SW480 (cell line): ENCODE measurements at regions not wholly inside any gene's neighbourhood (a gene's known extent, or its start where the extent isn't known, plus 50 kb on each side); places are given as distances from the start of the nearest gene placed in this dataset.
"Not testable (repeated sequence)": the region's sequence is repeated elsewhere in the genome, so short reads cannot be mapped to it uniquely, and the experiment has no call there.

ENCODE experiments used
- DNase-seq: peaks from one replicate; pipeline ENCODE4 v3.0.0-alpha.2; 2016; ENCODE audit warnings: low spot score

GRCh38 chr7:49481075-49481474 lies 292.4 kb upstream of the VWC2 start:
- no peak for DNase-seq

- DNase-seq = no peak
These were observed 290.3 kb upstream of the VWC2 start for GRCh38 chr7:49483142-49483541.

GRCh38 chr7:49486974-49487829 lies 286.2 kb upstream of the VWC2 start:
- no peak for DNase-seq

- no peak for DNase-seq
These were observed 285.7 kb upstream of the VWC2 start for GRCh38 chr7:49487830-49488140.

- no peak for DNase-seq
These were observed 284.9 kb upstream of the VWC2 start for GRCh38 chr7:49488573-49488972.

GRCh38 chr7:49497471-49497870 lies 276.0 kb upstream of the VWC2 start:
- no peak for DNase-seq

- peak; percentile 14 for DNase-seq
These were observed 272.7 kb upstream of the VWC2 start for GRCh38 chr7:49500741-49501140.

GRCh38 chr7:49507206-49507605 lies 266.2 kb upstream of the VWC2 start:
- DNase-seq = not testable (repeated sequence)

- no peak for DNase-seq
These were observed 259.5 kb upstream of the VWC2 start for GRCh38 chr7:49513911-49514310.

- no peak for DNase-seq
These were observed 252.5 kb upstream of the VWC2 start for GRCh38 chr7:49520951-49521350.

- DNase-seq = no peak
These were observed 251.3 kb upstream of the VWC2 start for GRCh38 chr7:49522111-49522510.

GRCh38 chr7:49523870-49524269 lies 249.6 kb upstream of the VWC2 start:
- DNase-seq = no peak

GRCh38 chr7:49527182-49527581 lies 246.3 kb upstream of the VWC2 start:
- no peak for DNase-seq

GRCh38 chr7:49530481-49530880 lies 243.0 kb upstream of the VWC2 start:
- no peak for DNase-seq

GRCh38 chr7:49563693-49564378 lies 209.6 kb upstream of the VWC2 start:
- DNase-seq = no peak

- DNase-seq = no peak
These were observed 209.1 kb upstream of the VWC2 start for GRCh38 chr7:49564379-49564714.

- no peak for DNase-seq
These were observed 195.9 kb upstream of the VWC2 start for GRCh38 chr7:49577576-49577975.

- no peak for DNase-seq
These were observed 194.0 kb upstream of the VWC2 start for GRCh38 chr7:49579408-49579807.

GRCh38 chr7:49580000-49580399 lies 193.4 kb upstream of the VWC2 start:
- DNase-seq = no peak

GRCh38 chr7:49580761-49581160 lies 192.7 kb upstream of the VWC2 start:
- no peak for DNase-seq

GRCh38 chr7:49583440-49583839 lies 190.0 kb upstream of the VWC2 start:
- DNase-seq = no peak

- no peak for DNase-seq
These were observed 176.5 kb upstream of the VWC2 start for GRCh38 chr7:49596701-49597491.

GRCh38 chr7:49597805-49598204 lies 175.6 kb upstream of the VWC2 start:
- DNase-seq = peak; percentile 8
